NCI-H1694 (cell line): ENCODE measurements at regions not wholly inside any gene's neighbourhood (a gene's known extent, or its start where the extent isn't known, plus 50 kb on each side); places are given as distances from the start of the nearest gene placed in this dataset.

Experiments used
- DNase-seq: peaks from one replicate; lab custom pipeline; 2025; lab: John Stamatoyannopoulos, UW

DNA sequence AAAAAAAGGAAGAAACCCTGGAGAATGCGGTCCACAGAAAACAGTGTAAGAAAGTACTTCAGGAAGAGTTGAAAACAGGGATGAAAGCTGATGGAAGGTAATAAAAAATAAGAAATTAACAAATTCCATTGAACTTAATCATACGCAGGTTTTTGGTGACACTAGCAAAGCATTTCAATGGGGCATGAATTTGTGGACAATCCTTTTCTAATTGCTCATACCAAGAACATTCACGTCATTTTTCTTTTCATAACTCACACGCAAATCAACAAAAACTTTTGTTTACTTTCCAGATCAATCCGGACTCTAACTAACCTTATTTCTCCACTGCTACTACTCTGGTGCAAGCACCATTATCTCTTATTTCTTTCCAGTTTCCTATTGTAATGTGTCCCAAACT, 1195.0 kb downstream of the SLITRK5 start:
- DNase-seq = no peak

- DNase-seq = no peak
Observed at GRCh38 chr13:88883741-88884140, 1212.6 kb downstream of the SLITRK5 start.

DNA sequence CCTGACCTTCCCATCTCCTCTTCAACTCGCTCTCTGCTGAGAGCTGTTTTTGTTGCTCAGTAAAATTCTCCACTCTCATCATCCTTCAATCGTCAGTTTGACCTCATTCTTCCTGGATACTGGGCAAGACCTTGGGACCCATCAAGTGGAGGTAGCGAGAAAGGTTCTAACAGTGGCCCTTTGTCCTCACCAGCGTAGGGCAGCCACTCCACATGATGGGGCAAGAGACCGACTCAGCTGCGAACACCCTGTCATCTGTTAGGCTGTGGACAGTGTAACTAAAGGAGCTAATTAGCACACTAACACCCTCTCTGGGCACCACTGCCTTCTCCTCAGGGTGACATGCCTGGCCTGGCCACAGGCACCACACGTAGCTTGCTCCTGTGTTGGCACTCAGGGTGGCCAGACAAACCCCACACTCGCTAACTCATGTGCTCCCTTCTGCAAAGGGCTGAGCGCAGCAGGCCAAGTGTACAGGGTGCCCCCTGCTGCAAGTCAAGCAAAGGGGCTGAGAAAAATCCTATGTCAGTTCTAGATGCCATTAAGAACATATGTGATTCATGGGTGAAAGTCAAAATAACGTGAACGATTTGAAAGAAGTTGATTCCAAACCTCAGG, 1216.0 kb downstream of the SLITRK5 start:
- no peak for DNase-seq

GRCh38 chr13:88895261-88895941, 1224.2 kb downstream of the SLITRK5 start:
- DNase-seq = no peak

- DNase-seq = no peak
Observed at GRCh38 chr13:88896466-88896865, 1225.3 kb downstream of the SLITRK5 start.

GRCh38 chr13:88908961-88909441, 1237.8 kb downstream of the SLITRK5 start:
- no peak for DNase-seq

GRCh38 chr13:88919970-88920628, 1248.9 kb downstream of the SLITRK5 start:
- no peak for DNase-seq

DNA sequence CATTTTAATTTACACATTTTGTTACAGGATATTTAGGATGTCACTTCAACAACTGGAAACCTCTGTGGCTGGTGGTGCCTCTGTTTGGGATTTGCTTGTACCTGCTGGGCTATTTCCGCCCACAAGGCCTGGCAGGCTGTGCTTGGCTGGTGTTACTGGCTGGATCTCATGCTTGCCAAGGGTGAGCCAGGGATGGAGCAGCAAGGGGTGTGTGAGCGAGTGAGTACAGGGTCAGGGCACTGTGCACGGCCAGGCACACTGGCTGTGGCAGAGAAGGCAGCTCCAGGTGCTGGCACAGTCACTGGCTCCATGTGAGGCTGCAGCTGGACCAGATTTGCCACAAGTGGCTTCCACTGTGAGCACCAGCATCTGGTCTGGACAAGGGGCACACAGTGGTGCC, 1254.8 kb downstream of the SLITRK5 start:
- no peak for DNase-seq

DNA sequence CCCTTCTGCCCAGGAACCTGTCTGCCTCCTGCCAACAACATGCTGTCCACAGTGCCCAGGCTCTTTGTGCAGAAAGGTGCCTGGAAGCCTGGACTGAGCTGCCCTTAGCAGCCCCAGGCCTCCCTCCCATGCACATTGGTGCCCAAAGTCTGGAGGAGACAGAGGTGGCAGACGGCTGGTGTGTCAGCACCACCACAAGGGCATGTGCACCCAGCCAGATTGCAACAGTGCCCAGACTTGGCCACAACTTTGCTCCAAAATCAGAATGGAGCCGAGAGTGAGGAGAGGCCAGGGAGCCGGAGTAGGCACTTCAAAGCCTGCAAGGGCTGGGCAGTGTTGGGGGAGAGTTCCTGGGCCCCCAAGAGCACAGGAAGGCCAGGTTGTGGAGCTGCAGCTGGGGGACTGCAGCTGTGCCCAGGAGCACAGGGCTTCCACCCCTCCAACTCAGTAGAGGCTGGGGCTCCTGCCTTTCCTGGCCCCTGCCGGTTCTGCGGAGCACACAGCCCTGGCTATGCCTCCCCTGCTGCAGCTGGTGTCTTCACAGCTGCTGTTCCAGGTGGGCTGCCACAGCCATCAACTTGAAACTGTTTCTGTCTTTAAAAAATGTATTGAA, 1255.8 kb downstream of the SLITRK5 start:
- no peak for DNase-seq

DNA sequence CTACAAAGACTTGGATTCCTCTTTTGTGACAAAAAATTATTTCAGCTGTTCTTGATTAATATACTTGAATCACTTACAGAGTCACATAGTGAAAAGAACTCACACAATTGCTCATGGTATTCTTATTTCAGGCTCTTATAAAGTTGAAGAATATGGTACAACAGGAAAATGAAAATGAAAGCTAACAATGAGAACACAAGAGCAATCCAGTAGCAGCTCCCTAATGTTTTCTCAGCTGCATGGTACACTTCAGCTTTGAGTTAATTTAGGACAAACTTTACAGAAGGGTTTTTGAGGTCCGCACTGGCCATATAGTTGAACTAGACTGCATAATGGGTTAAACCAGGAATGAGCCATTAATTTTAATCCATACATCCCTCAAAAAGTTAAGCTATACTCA, 1261.8 kb downstream of the SLITRK5 start:
- no peak for DNase-seq

GRCh38 chr13:88937384-88937783, 1266.2 kb downstream of the SLITRK5 start:
- DNase-seq = no peak

- no peak for DNase-seq
Observed at GRCh38 chr13:88945793-88946192, 1274.6 kb downstream of the SLITRK5 start.

GRCh38 chr13:88948501-88948900, 1277.3 kb downstream of the SLITRK5 start:
- no peak for DNase-seq

DNA sequence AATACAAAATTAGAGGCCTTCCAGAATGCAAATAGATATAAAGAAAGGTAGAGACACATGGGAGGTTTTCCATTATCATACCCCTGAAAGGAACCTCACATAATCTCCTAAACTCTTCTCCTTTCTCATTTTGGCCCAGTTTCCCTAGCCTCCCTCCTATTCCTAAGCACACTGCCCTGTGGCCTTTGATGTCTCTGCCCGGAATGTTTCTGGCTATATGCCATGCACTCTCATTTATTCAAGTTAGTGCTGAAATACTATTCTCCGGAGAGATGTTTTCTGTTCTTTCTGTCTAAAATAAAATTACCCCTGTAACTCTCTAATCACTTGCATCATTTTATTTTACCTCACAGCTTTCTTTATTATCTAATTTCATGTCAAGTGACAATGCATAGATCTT, 1287.7 kb downstream of the SLITRK5 start:
- no peak for DNase-seq

DNA sequence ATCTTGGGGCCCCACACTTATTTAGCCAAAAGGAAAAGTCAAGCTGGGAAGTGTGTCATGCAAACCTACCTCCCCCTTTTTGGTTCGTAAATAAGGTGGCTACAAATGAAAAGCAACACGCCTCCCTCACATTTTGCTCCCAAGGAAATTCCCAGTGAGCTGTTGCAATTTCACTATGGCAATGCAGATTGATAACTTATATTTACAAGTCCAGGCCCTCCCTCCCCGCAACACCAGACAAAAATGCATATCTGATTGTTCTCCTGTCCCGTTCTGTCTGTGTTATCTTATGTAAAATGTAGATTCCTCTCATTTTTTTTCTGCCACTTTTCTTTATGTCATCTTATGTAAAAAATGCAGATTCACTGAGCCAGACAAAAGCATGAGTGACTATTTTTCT, 1305.3 kb downstream of the SLITRK5 start:
- no peak for DNase-seq

GRCh38 chr13:88978607-88979006, 1307.4 kb downstream of the SLITRK5 start:
- no peak for DNase-seq

DNA sequence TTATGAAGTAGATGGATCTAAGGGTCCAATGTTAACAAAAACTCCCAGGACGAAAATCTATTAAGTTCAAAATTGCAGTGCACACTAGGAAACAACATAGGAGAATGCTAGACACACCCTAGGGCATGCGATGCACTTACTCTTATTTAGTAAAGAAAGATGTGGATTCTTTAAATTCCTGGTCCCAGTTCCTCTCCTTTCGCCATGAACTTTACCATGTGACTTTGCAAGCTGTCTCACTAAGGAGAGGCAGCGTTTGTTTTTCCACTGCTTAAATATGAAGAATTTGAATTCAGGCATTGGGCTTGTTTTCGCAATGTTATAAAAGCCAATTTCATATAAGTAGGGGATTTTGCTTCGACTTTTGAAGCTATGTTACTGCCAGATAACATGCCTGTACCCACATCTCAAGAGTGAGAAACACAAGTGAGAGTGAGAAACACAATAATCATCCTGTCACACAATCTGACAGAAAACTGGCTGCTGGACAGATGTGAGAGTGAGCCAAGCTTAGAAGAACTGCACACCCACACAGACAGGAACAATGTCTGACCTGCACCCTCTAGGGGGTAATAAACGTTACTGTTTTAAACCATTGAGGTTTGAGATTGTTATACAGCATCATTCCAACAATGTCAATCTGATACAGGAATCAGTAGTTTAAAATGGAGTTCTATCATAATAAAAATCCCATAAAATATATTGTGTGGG, 1308.4 kb downstream of the SLITRK5 start:
- DNase-seq = no peak

DNA sequence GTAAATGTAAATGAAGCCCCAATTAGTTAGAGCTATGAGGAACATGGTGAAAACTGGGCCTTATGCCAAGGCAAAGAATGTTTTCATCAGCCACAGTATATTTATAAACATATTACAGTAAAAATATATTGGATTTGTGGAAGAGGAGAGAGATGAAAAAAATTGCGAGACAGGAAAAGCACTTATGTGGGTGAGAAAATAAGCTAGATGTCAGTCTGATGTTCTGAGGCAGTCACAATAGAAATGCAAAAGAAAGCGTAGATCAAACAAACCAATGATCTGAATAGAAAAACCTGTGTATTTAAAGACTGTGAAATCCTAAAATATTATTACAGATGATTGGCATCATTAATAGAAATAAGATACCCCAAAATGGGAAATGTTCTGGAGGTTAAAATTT, 1332.5 kb downstream of the SLITRK5 start:
- DNase-seq = no peak

GRCh38 chr13:89011615-89012014, 1340.4 kb downstream of the SLITRK5 start:
- DNase-seq = no peak

- no peak for DNase-seq
Observed at GRCh38 chr13:89027694-89028306, 1356.6 kb downstream of the SLITRK5 start.

DNA sequence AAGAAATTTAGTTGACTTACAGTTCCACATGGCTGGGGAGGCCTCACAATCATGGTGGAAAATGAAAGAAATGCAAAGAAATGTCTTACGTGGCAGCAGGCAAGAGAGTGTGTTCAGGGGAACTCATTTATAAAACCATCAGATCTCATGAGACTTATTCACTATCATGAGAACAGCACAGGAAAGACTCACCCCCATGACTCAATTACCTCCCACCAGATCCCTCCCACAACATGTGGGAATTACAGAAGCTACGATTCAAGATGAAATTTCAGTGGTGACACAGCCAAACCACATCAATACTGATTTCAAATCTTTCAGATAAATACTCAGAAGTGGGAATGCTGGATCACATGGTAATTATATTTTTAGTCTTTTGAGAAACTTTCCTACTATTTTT, 1357.9 kb downstream of the SLITRK5 start:
- no peak for DNase-seq

DNA sequence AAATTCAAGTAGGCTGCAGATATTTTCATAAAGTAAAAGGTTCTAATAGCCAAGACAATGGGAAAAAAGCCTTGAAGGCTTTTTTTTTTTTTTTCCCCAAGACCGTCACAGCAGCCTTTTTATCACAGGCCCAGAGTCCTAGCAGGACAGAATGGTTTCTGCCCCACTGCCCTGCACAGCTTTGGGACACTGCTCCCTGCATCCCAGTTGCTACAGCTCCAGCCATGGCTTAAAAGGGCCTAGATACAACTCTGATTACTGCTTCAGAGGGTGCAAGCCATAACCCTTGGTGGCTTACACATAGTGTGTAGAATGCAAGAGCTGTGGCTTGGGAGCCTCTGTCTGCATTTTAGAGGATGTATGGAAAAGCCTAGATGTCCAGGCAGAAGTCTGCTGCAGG, 1362.8 kb downstream of the SLITRK5 start:
- no peak for DNase-seq
